ENCODE measurements at regions not wholly inside any gene's neighbourhood (a gene's known extent, or its start where the extent isn't known, plus 50 kb on each side); places are given as distances from the start of the nearest gene placed in this dataset.
"Not testable (repeated sequence)": the region's sequence is repeated elsewhere in the genome, so short reads cannot be mapped to it uniquely, and the experiment has no call there.

GRCh38 chr17:5753421-5753820, 169.1 kb upstream of the NLRP1 start:
- DNase-seq = no peak

DNA sequence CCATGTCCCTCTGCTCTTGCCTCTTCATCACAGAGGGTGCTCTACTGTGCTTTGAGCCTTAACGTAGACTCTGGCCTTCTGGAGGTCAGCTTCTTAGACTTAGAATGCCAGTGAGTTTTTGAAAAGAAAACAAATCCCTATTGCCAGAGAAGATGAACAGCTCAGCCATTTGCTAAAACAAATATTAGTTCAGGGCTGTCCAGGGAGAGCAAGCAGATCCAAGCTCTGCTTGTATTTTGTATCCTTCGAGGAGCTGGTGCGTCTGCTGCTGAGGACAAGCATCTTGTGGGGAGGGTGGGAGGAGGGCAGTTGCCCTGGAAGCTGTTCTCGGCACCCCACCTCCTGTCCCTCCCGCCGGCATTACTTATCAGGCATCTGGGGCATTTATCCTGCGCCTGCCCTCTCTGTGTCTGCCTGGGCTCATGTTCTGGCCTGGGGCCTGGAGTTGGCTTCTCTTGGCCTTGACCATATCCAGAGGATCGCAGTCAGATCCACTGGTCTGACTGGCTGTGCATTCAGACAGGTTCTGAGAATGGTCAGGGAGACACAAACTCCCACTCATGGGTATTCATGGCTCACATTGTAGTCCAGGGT, 173.1 kb upstream of the NLRP1 start:
- DNase-seq = no peak

DNA sequence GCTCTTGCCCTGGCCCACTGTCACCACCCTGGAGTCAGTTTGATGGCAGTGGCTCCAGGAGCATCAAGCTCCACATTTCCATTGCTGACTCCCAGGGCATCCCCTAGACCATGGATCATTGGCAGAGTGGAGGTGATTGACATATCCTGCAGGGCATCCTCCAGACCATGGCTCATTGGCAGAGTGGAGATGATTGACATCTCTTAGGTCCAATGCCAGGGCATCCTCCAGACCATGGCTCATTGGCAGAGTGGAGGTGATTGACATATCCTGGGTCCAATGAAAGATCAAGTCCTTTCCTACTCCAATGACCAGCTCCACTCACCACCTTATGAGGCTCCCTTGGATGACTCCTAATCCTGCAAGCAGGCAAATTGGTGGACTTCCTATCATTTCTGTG, 174.3 kb upstream of the NLRP1 start:
- DNase-seq = no peak

DNA sequence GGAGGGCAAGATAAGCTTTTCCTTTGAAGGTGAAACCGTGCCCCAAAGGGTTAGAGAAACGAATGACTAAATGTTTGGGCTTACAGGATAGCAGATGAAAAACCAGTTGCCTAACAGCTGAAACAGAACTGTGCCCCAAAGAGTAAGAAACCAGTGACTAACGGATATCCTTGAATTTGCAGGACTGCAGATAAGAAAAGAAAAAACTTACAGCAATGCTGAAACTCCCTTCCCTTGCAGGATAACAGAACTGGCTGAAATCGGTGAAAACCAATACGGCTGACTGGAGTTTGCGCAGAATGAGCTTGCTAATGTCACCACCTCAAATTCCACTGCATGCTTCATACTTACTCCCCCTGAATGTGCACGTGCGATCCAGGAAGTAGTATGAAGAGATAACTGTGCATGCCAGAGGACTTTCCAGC, 175.2 kb upstream of the NLRP1 start:
- DNase-seq = no peak

DNA sequence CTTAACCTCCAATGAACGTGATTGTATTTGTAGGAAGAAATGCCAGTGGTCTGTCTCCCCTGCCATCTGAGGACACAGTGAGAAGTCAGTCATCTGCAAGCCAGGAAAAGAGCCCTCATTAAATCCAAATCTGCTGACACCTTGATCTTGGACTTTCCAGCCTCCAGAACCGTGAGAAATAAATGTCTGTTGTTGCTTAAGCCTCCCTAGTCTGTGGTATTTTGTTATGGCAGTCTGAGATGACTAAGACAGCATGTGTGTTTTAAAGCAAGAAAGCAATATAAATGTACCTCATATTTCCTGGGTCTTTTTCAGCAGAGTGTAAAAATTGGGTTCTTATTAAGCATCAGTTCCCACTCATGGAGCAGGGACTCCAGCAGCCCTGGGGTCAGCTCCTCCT, 177.9 kb upstream of the NLRP1 start:
- DNase-seq = no peak

DNA sequence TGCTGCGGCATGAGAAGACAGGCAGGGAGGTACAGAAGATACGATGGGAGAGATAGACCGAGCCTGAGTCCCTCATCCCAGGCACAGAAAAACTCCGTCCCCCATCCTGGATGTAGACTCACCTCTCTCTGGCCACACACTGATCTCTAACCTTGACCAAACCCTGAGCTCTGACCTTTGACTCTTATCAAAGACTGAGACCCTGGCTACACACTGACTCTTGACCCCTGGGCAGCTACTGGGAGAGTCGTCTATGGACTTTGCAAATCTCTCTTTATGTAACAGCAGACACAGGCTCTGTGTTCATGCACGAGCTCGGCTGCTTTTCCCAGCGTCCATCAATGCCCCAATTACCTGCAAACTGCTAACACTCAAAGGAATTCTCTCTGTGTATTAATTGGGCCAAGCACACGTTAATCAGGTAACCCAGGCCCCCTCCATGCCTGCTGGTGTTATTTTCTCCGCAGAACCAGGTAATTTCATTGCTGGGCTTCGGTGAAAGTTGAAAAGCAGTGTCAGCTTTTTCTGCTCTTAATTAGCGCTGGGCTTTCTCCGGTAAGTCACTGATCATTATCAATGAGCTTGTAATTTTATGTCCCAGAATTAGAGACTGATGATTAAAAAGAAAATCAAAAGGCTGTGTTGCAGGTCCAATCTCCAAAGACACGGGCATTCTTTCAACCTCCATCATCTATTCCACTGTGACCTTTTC, 179.4 kb upstream of the NLRP1 start:
- DNase-seq = no peak

GRCh38 chr17:5769593-5770354, 185.5 kb upstream of the NLRP1 start:
- DNase-seq = no peak

DNA sequence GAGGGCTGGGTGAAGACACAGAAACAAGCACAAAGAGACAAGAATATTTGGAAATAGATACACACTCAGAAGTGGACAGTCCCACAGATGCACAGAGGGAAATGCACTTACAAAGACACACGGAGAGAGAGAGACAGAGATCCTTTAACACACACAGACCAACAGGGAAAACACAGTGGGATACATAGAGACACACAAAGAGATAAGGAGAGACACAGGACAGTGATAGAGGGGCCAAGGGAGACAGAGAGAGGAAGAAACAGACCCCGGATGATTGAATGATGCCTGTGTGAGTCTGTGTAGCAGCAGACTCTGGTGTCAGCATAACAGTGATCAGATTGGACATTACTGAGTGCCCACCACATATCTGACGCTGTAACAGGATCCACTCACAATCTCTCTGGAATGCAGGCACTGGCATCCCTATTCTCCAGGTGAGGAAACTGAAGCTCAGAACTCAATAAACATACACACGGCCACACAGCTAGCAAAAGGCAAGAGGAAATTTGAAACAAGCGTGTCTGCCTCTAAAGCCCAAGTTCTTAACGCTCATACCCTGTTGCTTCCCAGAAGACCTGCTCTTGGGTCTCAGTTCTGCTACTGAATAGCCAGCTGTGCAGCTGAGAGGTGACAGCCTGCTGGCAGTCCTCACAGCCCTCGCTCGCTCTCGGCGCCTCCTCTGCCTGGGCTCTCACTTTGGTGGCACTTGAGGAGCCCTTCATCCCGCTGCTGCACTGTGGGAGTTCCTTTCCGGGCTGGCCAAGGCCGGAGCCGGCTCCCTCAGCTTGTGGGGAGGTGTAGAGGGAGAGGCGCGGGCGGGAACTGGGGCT, 186.3 kb upstream of the NLRP1 start:
- no peak for DNase-seq

- not testable (repeated sequence) for DNase-seq
Observed at GRCh38 chr17:5771271-5771577, 186.9 kb upstream of the NLRP1 start.

GRCh38 chr17:5772017-5772416, 187.7 kb upstream of the NLRP1 start:
- not testable (repeated sequence) for DNase-seq

- no peak for DNase-seq
Observed at GRCh38 chr17:5772720-5773119, 188.4 kb upstream of the NLRP1 start.

GRCh38 chr17:5773816-5774360, 189.6 kb upstream of the NLRP1 start:
- no peak for DNase-seq

- no peak for DNase-seq
Observed at GRCh38 chr17:5775098-5775497, 190.8 kb upstream of the NLRP1 start.

- DNase-seq = no peak
Observed at GRCh38 chr17:5780476-5780875, 196.2 kb upstream of the NLRP1 start.

DNA sequence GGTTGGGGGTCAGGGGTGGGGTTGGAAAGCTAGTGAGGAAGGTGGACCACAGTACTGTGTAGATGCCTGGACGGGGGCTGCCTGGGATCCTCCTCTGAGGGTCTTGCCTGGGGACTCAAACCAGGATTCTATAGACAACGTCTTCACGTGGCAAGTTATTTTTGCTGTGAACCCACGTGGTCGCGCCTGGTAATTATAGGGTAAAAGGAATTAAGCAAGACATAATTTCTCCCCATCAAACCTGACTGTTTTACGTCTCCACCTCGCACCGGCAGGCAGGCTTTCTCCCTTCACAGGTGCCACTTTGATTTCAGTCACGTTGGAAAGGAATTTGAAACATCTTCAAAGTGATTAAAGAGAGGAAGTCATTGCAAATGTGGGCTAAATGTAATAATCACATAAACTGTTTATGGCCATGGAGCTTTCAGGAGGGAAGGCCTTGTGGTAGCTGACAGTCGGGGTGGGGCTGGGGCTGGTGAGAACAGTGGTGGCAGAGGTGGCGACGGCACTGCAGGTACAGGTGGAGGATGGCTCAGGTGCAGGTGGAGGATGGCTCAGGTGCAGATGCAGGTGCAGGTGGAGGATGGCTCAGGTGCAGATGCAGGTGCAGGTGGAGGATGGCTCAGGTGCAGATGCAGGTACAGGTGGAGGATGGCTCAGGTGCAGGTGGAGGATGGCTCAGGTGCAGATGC, 197.1 kb upstream of the NLRP1 start:
- DNase-seq = no peak

GRCh38 chr17:5783269-5783668, 199.0 kb upstream of the NLRP1 start:
- DNase-seq = no peak

- no peak for DNase-seq
Observed at GRCh38 chr17:5783851-5784250, 199.5 kb upstream of the NLRP1 start.

DNA sequence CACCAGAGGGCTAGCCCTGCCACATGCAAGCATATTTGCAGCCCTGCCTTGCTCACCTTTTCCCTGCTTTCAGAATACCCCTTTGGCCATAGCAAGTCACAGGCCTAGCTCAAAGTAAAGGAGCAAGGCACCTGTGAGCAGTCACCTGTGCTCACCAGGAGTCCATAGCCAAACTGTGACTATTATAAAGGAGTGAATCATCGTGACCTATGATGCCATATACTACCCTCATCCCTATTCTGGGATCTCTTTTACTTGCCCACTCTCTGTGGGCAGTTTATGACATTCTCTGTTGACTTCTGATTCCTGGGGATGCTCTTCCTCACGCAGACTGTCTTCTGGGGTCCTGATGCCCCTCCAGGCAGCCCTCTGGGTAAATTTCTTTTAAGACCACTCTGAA, 200.5 kb upstream of the NLRP1 start:
- DNase-seq = no peak

- no peak for DNase-seq
Observed at GRCh38 chr17:5785338-5785737, 201.0 kb upstream of the NLRP1 start.

DNA sequence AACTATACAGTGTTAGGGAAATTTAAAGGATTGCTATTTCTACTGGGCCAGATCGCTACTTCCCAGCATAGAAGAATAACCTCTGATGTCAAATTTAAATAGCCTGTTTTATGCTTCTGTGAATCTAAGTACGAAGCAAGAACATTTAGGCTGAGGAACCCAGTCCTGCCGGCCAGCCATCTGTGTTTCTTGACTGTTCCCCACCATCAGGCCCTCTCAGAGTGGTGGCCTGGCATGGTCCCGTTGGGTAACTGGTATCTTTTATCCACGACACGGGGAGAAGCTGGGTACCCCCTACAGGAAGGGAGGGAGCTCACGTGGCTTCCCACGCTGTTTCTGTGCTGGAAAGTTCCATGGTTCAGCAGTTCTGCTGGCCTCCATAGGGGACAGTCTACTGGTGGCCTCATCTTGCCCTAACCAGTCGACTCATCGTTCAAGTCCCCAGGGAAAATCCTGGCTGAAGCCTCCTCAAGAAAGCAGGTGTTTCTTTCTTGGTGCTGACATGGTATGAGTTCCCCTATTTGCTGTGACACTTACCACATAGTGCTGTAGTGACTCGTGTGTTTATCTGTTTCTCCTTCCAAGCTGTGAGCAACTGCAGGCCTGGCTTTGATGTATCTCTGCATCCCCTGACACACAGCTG, 201.7 kb upstream of the NLRP1 start:
- DNase-seq = no peak

- no peak for DNase-seq
Observed at GRCh38 chr17:5786510-5786875, 202.2 kb upstream of the NLRP1 start.

GRCh38 chr17:5788266-5788900, 204.1 kb upstream of the NLRP1 start:
- no peak for DNase-seq
